Stomach (tissue), 8 donors: ENCODE measurements at regions not wholly inside any gene's neighbourhood (a gene's known extent, or its start where the extent isn't known, plus 50 kb on each side); places are given as distances from the start of the nearest gene placed in this dataset.

Experiments used
- DNase-seq, 2 donors: peaks; one replicate each; pipeline versions ENCODE4 v3.0.0 to v3.0.0-alpha.2; 2013 to 2019
- H3K27ac ChIP-seq, 5 donors: fragments of 200-600 bp in 4 of 5; sonication (generic) in 4 of 5; one replicate each; pipeline ENCODE4 v1.5.1; 2013 to 2019; ENCODE audit warnings: mild to moderate bottlenecking in 1 of 5, moderate library complexity in 1 of 5
- H3K27me3 ChIP-seq, 3 donors: fragments of 200-600 bp; sonication (generic); one replicate each; pipeline ENCODE4 v1.5.1; 2017 to 2019; ENCODE audit warnings: mixed run types in 1 of 3
- H3K36me3 ChIP-seq, 4 donors: fragments of 200-600 bp; sonication (generic); 1 replicate in 3 of 4; 2 replicates in 1 of 4; pipeline ENCODE4 v1.5.1; 2016 to 2019
- H3K4me1 ChIP-seq, 4 donors: fragments of 200-600 bp; sonication (generic); one replicate each; pipeline ENCODE4 v1.5.1; 2016 to 2019
- H3K4me3 ChIP-seq, 4 donors: fragments of 200-600 bp; sonication (generic) in 3 of 4; one replicate each; pipeline ENCODE4 v1.5.1; 2016 to 2019; ENCODE audit warnings: mild to moderate bottlenecking in 1 of 4
- H3K9me3 ChIP-seq, 4 donors: fragments of 200-600 bp; sonication (generic); one replicate each; pipeline ENCODE4 v1.5.1; 2016 to 2019
- CTCF ChIP-seq, 7 experiments: fragments of 450-650 bp in 4 of 7; fragments of 200-600 bp in 3 of 7; sonication (generic) in 3 of 7; IDR thresholded peaks; one replicate each; pipeline ENCODE4 v1.5.1; 2016 to 2019; ENCODE audit warnings: antibody characterized with exemption in 7 of 7, control low read depth in 2 of 7, mild to moderate bottlenecking in 1 of 7
- EP300 ChIP-seq: sonication (generic); formaldehyde crosslinking; IDR thresholded peaks from one replicate; pipeline ENCODE4 v1.6.1; 2017; ENCODE audit warnings: antibody characterized with exemption
- POLR2A ChIP-seq, 4 donors: fragments of 450-650 bp; IDR thresholded peaks; one replicate each; pipeline ENCODE4 v1.6.1; 2016; ENCODE audit warnings: antibody characterized with exemption in 4 of 4, control low read depth in 2 of 4, mild to moderate bottlenecking in 1 of 4, moderate library complexity in 1 of 4
- POLR2AphosphoS5 ChIP-seq, 3 donors: sonication (generic); formaldehyde crosslinking; IDR thresholded peaks; one replicate each; pipeline ENCODE4 v1.6.1; 2016; ENCODE audit warnings: antibody characterized with exemption in 3 of 3
- WGBS, 5 donors: extraction: QIAGEN DNeasy Blood & Tissue Kit in 3 of 5; methylation state at CpG; one replicate each; pipeline versions ENCODE4 v1.1.5 to v1.1.7; 2013 to 2018; 5-methylcytosine and 5-hydroxymethylcytosine counted together
- intact Hi-C: fragments of 100-400 bp; cut with DNase I; formaldehyde crosslinking; loops from one replicate; pipeline ENCODE4 v1.15.1; 2023; ENCODE audit warnings: low total_unique reads
- donor health status: healthy with polysubstance abuse.
- donor health status: Bipolar disorder and iron deficiency.
- donor health status: healthy.

- H3K27ac ChIP-seq, result no peak overlapping the region
- TF ChIP-seq POLR2A (IDR thresholded peaks at IDR 0.05) (no peak), EP300 (no peak), POLR2AphosphoS5 (IDR thresholded peaks at IDR 0.05) (no peak), CTCF (IDR thresholded peaks at IDR 0.05) (no peak)
- peaks cover 0 to 10% (median 0%) of the 10 kb centered on the region in 4 donors for H3K4me1 ChIP-seq
- no peaks in the 10 kb centered on the region for H3K36me3 ChIP-seq
- no peak for DNase-seq
- no peaks in the 10 kb centered on the region for H3K9me3 ChIP-seq
- intact Hi-C loops, result no loop called here
- no peaks in the 10 kb centered on the region for H3K27me3 ChIP-seq
- WGBS, 5 donors, result 86 to 93% (median 89%) methylated on average over 4 of the region's 4 CpGs
- H3K4me3 ChIP-seq, result no peak overlapping the region
Observed at GRCh38 chr2:191759680-191760079, 81.7 kb downstream of the NABP1 start.

- Histone ChIP-seq H3K4me1 (peaks cover 0 to 10% (median 0%) of the 10 kb centered on the region in 4 donors), H3K36me3 (no peaks in the 10 kb centered on the region), H3K4me3 (no peak overlapping the region), H3K27me3 (no peaks in the 10 kb centered on the region), H3K27ac (no peak overlapping the region), H3K9me3 (no peaks in the 10 kb centered on the region)
- intact Hi-C loops, result no loop called here
- 67 to 79% (median 72%) methylated on average over 4 of the region's 4 CpGs for WGBS, 5 donors
- DNase-seq, result no peak
- no peak for TF ChIP-seq CTCF (IDR thresholded peaks at IDR 0.05)
- TF ChIP-seq POLR2A (IDR thresholded peaks at IDR 0.05), result no peak
- no peak for TF ChIP-seq POLR2AphosphoS5 (IDR thresholded peaks at IDR 0.05)
- TF ChIP-seq EP300, result no peak
Observed at GRCh38 chr2:191760655-191761262, 82.8 kb downstream of the NABP1 start.

GRCh38 chr2:191773136-191773535, 73.8 kb downstream of the CAVIN2 start:
- intact Hi-C loops, result no loop called here
- Histone ChIP-seq H3K4me3 (no peak overlapping the region), H3K4me1 (no peaks in the 10 kb centered on the region), H3K27me3 (no peaks in the 10 kb centered on the region), H3K36me3 (no peaks in the 10 kb centered on the region), H3K9me3 (peaks cover 0 to 15% (median 13%) of the 10 kb centered on the region in 4 donors), H3K27ac (no peak overlapping the region)
- 85 to 95% (median 86%) methylated on average over 4 of the region's 4 CpGs for WGBS, 5 donors
- no peak for DNase-seq
- TF ChIP-seq EP300, result no peak
- TF ChIP-seq POLR2A (IDR thresholded peaks at IDR 0.05), result no peak
- no peak for TF ChIP-seq CTCF (IDR thresholded peaks at IDR 0.05)
- TF ChIP-seq POLR2AphosphoS5 (IDR thresholded peaks at IDR 0.05), result no peak

- Histone ChIP-seq H3K27me3 (no peaks in the 10 kb centered on the region), H3K27ac (no peak overlapping the region), H3K9me3 (peaks cover 0 to 15% (median 13%) of the 10 kb centered on the region in 4 donors), H3K36me3 (no peaks in the 10 kb centered on the region), H3K4me3 (no peak overlapping the region), H3K4me1 (no peaks in the 10 kb centered on the region)
- WGBS, 5 donors, result 84 to 94% (median 92%) methylated on average over 2 of the region's 2 CpGs
- intact Hi-C loops, result no loop called here
- no peak for DNase-seq
- TF ChIP-seq POLR2AphosphoS5 (IDR thresholded peaks at IDR 0.05), result no peak
- no peak for TF ChIP-seq CTCF (IDR thresholded peaks at IDR 0.05)
- no peak for TF ChIP-seq EP300
- TF ChIP-seq POLR2A (IDR thresholded peaks at IDR 0.05), result no peak
Observed at GRCh38 chr2:191777351-191777750, 69.5 kb downstream of the CAVIN2 start.
